CD4-positive, CD25-positive, alpha-beta regulatory T cell (primary cell): ENCODE measurements at regions not wholly inside any gene's neighbourhood (a gene's known extent, or its start where the extent isn't known, plus 50 kb on each side); places are given as distances from the start of the nearest gene placed in this dataset.
"Not testable (repeated sequence)": the region's sequence is repeated elsewhere in the genome, so short reads cannot be mapped to it uniquely, and the experiment has no call there.

Experiments used
- ATAC-seq, 2 donors: fragments of 150-1000 bp; cut with Tn5 transposase; one replicate each; pipeline ENCODE4 v1.10.0; 2021; ENCODE audit warnings: low read depth in 2 of 2, moderate number of reproducible peaks in 2 of 2, moderate library complexity in 1 of 2
- DNase-seq, 3 donors: peaks; one replicate each; pipeline versions ENCODE4 v3.0.0 to v3.0.0-alpha.2; 2012 to 2022; ENCODE audit warnings: mixed read lengths in 1 of 3
- H3K27ac ChIP-seq: one replicate; pipeline ENCODE4 v1.7.0; 2013; ENCODE audit warnings: mild to moderate bottlenecking, low read length; ENCODE audit not compliant: insufficient read depth, poor library complexity, severe bottlenecking
- H3K27me3 ChIP-seq: one replicate; pipeline ENCODE4 v1.7.0; 2013; ENCODE audit warnings: low read length; ENCODE audit not compliant: control insufficient read depth, insufficient read depth
- H3K36me3 ChIP-seq: one replicate; pipeline ENCODE4 v1.7.0; 2013; ENCODE audit warnings: mild to moderate bottlenecking, low read length, moderate library complexity; ENCODE audit not compliant: control insufficient read depth, insufficient read depth
- H3K4me1 ChIP-seq: 2 replicates; pipeline ENCODE4 v1.7.0; 2013; ENCODE audit warnings: mild to moderate bottlenecking, low read length; ENCODE audit not compliant: insufficient read depth, control insufficient read depth, poor library complexity, severe bottlenecking
- H3K4me3 ChIP-seq: one replicate; pipeline ENCODE4 v1.7.0; 2013; ENCODE audit warnings: low read depth, mild to moderate bottlenecking, low read length, moderate library complexity
- H3K9me3 ChIP-seq, 2 experiments: 1 replicate in 1 of 2; 2 replicates in 1 of 2; pipeline ENCODE4 v1.7.0; 2013; ENCODE audit warnings: low read length in 2 of 2, mild to moderate bottlenecking in 1 of 2, moderate library complexity in 1 of 2; ENCODE audit not compliant: control insufficient read depth in 2 of 2
- H3K27ac Mint-ChIP-seq, 3 donors: one replicate each; pipeline ENCODE4 v1.8.0; 2020 to 2022; ENCODE audit warnings: mild to moderate bottlenecking in 3 of 3, mixed read lengths in 3 of 3, moderate library complexity in 2 of 3
- H3K27me3 Mint-ChIP-seq: one replicate; pipeline ENCODE4 v1.8.0; 2022; ENCODE audit warnings: mild to moderate bottlenecking, mixed read lengths
- H3K36me3 Mint-ChIP-seq: one replicate; pipeline ENCODE4 v1.8.0; 2020; ENCODE audit warnings: mixed read lengths
- H3K4me1 Mint-ChIP-seq, 4 donors: one replicate each; pipeline ENCODE4 v1.8.0; 2020 to 2022; ENCODE audit warnings: mixed read lengths in 4 of 4, mild to moderate bottlenecking in 1 of 4
- H3K4me3 Mint-ChIP-seq, 4 donors: one replicate each; pipeline ENCODE4 v1.8.0; 2020 to 2022; ENCODE audit warnings: mild to moderate bottlenecking in 4 of 4, mixed read lengths in 4 of 4, moderate library complexity in 3 of 4
- H3K9me3 Mint-ChIP-seq, 7 donors: one replicate each; pipeline ENCODE4 v1.8.0; 2020 to 2022; ENCODE audit warnings: mixed read lengths in 7 of 7, mild to moderate bottlenecking in 3 of 7, moderate library complexity in 2 of 7

DNA sequence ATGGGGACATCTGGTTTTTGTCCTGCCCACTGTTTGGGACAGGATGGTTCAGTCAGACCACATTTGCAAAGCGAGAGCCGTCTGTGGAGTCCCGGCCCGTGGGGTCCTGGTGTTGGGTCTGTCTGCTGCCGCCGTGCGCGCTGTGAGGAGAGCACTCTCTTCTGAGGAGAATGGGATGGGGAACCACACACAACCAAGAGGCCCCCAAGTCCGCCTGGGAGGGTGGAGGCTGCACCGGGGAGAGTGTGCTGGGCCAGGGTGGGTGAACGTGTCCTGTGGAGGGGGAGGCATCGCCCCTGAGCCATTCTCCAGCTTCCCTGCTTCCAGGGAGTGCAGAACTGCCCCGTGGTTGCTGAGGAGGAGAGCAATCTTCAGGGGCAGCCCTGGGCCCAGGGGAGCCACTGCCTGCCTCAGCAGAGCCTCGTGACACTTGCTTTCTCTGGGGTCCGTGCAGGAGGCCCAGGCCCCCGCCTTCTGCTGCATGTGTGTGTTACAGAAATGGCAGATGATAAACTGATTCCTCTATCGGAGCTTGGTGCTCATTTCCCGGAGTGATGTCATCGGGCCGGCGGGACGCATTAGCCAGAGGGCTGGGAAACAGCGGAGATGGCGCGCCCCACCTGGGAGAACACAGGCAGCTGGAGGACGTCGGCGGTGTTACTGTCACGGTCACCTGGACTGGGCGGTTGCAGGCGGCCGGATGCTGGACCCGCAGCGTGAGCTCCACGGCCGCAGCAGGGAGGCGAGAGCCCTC, 173.4 kb downstream of the LAT start:
- ATAC-seq, H3K9me3 Mint-ChIP-seq, H3K27me3 ChIP-seq, H3K9me3 ChIP-seq, DNase-seq, H3K36me3 ChIP-seq, H3K27me3 Mint-ChIP-seq, H3K4me3 ChIP-seq: not testable (repeated sequence)
- Mint-ChIP-seq H3K27ac (peak overlapping the region in 2 of 3 donors; percentile 96 to 99), H3K36me3 (peaks cover 26% of the 10 kb centered on the region), H3K4me1 (peaks cover 8 to 50% (median 15%) of the 10 kb centered on the region in 4 donors), H3K4me3 (peak overlapping the region in 1 of 4 donors; percentile 38)
- peak overlapping the region; percentile 63 for H3K27ac ChIP-seq
- peaks cover 30% of the 10 kb centered on the region for H3K4me1 ChIP-seq

GRCh38 chr16:29157051-29157923, 172.4 kb downstream of the LAT start:
- peak overlapping the region; percentile 53 to 79 (median 68) for H3K4me3 Mint-ChIP-seq
- Histone ChIP-seq H3K27ac (peak overlapping the region; percentile 63), H3K4me1 (peaks cover 32% of the 10 kb centered on the region)
- not testable (repeated sequence) for H3K27me3 ChIP-seq, H3K4me3 ChIP-seq, H3K9me3 Mint-ChIP-seq, H3K36me3 ChIP-seq, H3K9me3 ChIP-seq, H3K27me3 Mint-ChIP-seq
- ATAC-seq (peak; percentile 58 to 70), DNase-seq (peak in 2 of 3 donors; percentile 62 to 77)
- H3K4me1 Mint-ChIP-seq: peaks cover 8 to 56% (median 15%) of the 10 kb centered on the region in 4 donors
- H3K36me3 Mint-ChIP-seq: peaks cover 26% of the 10 kb centered on the region
- peak overlapping the region; percentile 93 to 99 (median 96) for H3K27ac Mint-ChIP-seq

- ATAC-seq (no peak), DNase-seq (no peak)
- Mint-ChIP-seq H3K27ac (peak overlapping the region; percentile 93 to 99 (median 96)), H3K4me3 (peak overlapping the region in 3 of 4 donors; percentile 53 to 79 (median 69)), H3K27me3 (no peaks in the 10 kb centered on the region), H3K36me3 (peaks cover 26% of the 10 kb centered on the region), H3K9me3 (peaks cover 0 to 1% (median 0%) of the 10 kb centered on the region in 7 donors), H3K4me1 (peaks cover 8 to 62% (median 15%) of the 10 kb centered on the region in 4 donors)
- Histone ChIP-seq H3K4me3 (no peak overlapping the region), H3K27ac (peak overlapping the region; percentile 63), H3K9me3 (no peaks in the 10 kb centered on the region), H3K4me1 (peaks cover 32% of the 10 kb centered on the region), H3K27me3 (no peaks in the 10 kb centered on the region), H3K36me3 (peaks cover 2% of the 10 kb centered on the region)
Observed at GRCh38 chr16:29156511-29156910, 171.7 kb downstream of the LAT start.

GRCh38 chr16:29155866-29156200, 171.0 kb downstream of the LAT start:
- H3K27ac Mint-ChIP-seq: peak overlapping the region; percentile 66 to 99 (median 96)
- H3K4me3 Mint-ChIP-seq: peak overlapping the region in 1 of 4 donors; percentile 71
- H3K9me3 ChIP-seq, ATAC-seq, H3K9me3 Mint-ChIP-seq, H3K4me3 ChIP-seq, H3K27me3 ChIP-seq, DNase-seq, H3K36me3 ChIP-seq, H3K27me3 Mint-ChIP-seq: not testable (repeated sequence)
- H3K36me3 Mint-ChIP-seq: peaks cover 22% of the 10 kb centered on the region
- H3K4me1 Mint-ChIP-seq: peaks cover 9 to 63% (median 15%) of the 10 kb centered on the region in 4 donors
- peak overlapping the region; percentile 55 for H3K27ac ChIP-seq
- H3K4me1 ChIP-seq: peaks cover 34% of the 10 kb centered on the region

DNA sequence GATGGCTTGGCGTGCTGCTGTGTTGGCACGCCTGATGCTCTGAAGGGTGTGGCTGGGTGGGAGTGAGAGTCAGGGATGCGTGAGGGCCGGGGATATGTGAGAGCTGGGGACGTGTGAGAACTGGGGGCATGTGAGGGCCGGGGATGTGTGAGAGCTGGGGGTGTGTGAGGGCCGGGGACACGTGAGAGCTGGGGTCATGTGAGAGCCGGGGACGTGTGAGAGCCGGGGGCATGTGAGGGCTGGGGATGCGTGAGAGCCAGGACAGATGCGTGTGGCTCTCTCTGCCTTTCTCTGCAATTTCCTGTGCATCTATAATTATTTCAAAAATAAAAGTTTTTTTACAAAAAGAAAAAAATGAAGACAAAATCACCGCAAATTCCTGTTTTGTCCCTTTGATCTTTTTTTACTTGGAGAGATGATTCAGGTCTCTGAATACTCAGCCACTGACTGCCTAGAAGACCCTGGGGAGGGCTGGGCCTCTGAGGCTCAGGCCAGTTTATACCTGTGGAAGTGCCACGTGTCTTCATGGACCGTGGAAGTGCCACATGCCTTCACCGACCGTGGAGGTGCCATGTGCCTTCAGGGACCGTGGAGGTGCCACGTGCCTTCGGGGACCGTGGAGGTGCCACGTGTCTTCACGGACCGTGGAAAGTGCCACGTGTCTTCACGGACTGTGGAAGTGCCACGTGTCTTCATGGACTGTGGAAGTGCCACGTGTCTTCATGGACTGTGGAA, 170.4 kb downstream of the LAT start:
- Mint-ChIP-seq H3K4me3 (peak overlapping the region; percentile 50 to 83 (median 70)), H3K36me3 (peaks cover 22% of the 10 kb centered on the region), H3K4me1 (peaks cover 15 to 67% (median 16%) of the 10 kb centered on the region in 4 donors), H3K27ac (peak overlapping the region; percentile 85 to 99 (median 96))
- not testable (repeated sequence) for H3K4me3 ChIP-seq, H3K36me3 ChIP-seq, H3K9me3 ChIP-seq, H3K27me3 ChIP-seq, H3K9me3 Mint-ChIP-seq, H3K27me3 Mint-ChIP-seq
- ATAC-seq (peak; percentile 57 to 70), DNase-seq (peak; percentile 15 to 51 (median 45))
- Histone ChIP-seq H3K27ac (peak overlapping the region; percentile 55), H3K4me1 (peaks cover 35% of the 10 kb centered on the region)

DNA sequence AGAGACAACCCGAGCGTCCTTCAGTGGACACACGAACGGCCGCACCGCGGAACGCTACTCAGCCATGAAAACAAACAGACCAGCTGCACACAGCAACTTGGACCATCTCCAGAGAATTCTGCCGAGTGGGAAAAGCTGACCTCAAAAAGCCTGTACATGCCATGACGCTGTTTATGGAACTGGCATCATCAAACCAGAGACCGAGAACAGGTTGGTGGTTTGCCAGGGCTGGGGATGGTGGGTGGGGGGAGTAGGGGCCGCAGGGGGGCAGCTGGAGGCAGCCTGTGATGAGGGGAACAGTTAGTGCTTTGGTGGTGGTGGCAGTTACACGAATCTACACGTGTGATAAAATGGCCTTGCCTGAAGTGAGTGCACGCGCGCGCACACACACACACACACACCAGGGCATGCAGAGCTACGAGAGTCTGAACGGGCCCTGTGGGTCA, 169.8 kb downstream of the LAT start:
- Mint-ChIP-seq H3K9me3 (no peaks in the 10 kb centered on the region), H3K27me3 (no peaks in the 10 kb centered on the region), H3K36me3 (peaks cover 18% of the 10 kb centered on the region), H3K4me1 (peaks cover 15 to 71% (median 22%) of the 10 kb centered on the region in 4 donors), H3K4me3 (peak overlapping the region in 3 of 4 donors; percentile 50 to 83 (median 71)), H3K27ac (peak overlapping the region; percentile 85 to 99 (median 96))
- ATAC-seq (no peak), DNase-seq (no peak)
- H3K36me3 ChIP-seq: no peaks in the 10 kb centered on the region
- H3K4me3 ChIP-seq: no peak overlapping the region
- H3K4me1 ChIP-seq: peaks cover 41% of the 10 kb centered on the region
- H3K9me3 ChIP-seq: no peaks in the 10 kb centered on the region
- H3K27me3 ChIP-seq: no peaks in the 10 kb centered on the region
- H3K27ac ChIP-seq: peak overlapping the region; percentile 33

- Histone ChIP-seq H3K27me3 (no peaks in the 10 kb centered on the region), H3K4me3 (no peak overlapping the region), H3K4me1 (peaks cover 47% of the 10 kb centered on the region), H3K36me3 (no peaks in the 10 kb centered on the region), H3K27ac (no peak overlapping the region), H3K9me3 (no peaks in the 10 kb centered on the region)
- Mint-ChIP-seq H3K9me3 (peaks cover 0 to 1% (median 0%) of the 10 kb centered on the region in 7 donors), H3K36me3 (peaks cover 22% of the 10 kb centered on the region), H3K27me3 (no peaks in the 10 kb centered on the region), H3K4me1 (peaks cover 20 to 77% (median 28%) of the 10 kb centered on the region in 4 donors), H3K27ac (peak overlapping the region; percentile 95 to 99 (median 96)), H3K4me3 (peak overlapping the region in 2 of 4 donors; percentile 44 to 66)
- DNase-seq: no peak
- ATAC-seq: no peak
Observed at GRCh38 chr16:29154088-29154487, 169.2 kb downstream of the LAT start.
